IPS DF 19.7 (cell line): ENCODE measurements at regions not wholly inside any gene's neighbourhood (a gene's known extent, or its start where the extent isn't known, plus 50 kb on each side); places are given as distances from the start of the nearest gene placed in this dataset.

ENCODE experiments used
- DNase-seq: peaks from one replicate; pipeline ENCODE4 v3.0.0-alpha.2; 2013; ENCODE audit warnings: low read depth, low spot score

DNA sequence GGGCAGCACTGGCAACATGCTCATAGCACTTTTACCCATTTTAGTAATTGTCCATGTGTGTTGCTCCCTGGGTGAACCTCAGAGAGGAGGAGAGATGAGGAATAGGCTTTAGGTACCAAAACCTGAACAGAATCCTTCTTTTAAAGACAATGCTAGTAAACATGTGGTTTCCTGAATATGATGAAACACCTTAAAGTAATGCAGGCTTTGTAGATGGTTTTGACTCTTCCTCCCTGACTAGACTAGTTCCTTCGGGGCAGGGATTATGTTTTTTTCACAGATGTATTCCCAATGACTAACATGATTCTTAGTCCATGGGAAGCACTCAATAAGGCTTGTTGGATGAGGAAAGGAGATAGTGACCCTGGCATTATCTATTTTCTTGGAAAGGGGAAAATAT is 367.6 kb upstream of the JAG1 start:
- no peak for DNase-seq

DNA sequence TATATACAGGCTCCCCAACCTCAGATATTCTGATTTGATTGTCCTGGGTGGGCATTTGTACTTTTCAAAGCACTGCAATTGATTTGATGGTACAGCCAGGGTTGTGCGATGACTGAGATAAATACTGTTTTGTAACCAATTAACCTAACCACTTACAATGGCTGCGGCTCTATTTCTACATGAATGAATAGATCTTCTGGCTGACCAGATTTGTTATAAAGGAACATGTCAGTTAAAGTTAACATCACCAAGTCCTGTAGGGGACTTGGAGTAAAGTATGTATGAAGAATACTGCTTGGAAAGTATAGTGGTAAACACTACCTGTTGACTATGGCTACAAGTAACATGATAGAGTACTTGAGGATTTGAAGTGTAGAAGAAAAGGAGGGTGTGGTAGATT is 369.2 kb upstream of the JAG1 start:
- no peak for DNase-seq

DNA sequence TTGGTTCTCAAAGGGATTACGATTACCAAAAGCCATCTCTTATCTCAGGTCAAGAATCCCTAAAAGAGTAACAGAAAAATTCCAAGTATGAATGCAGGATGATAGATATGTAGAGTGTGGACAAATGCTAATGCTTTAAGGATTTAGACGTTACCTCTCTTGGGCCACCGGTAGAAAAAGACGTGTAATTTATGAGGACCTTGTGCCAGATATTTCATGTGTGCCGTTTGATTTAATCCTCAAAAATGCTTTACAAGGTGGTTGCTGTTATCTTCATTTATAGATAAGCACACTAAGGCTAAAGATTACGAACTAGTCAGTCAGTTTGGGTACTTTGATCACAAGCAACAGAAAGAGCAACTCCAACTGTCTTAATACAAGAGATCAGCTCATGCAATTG is 370.8 kb upstream of the JAG1 start:
- no peak for DNase-seq

DNA sequence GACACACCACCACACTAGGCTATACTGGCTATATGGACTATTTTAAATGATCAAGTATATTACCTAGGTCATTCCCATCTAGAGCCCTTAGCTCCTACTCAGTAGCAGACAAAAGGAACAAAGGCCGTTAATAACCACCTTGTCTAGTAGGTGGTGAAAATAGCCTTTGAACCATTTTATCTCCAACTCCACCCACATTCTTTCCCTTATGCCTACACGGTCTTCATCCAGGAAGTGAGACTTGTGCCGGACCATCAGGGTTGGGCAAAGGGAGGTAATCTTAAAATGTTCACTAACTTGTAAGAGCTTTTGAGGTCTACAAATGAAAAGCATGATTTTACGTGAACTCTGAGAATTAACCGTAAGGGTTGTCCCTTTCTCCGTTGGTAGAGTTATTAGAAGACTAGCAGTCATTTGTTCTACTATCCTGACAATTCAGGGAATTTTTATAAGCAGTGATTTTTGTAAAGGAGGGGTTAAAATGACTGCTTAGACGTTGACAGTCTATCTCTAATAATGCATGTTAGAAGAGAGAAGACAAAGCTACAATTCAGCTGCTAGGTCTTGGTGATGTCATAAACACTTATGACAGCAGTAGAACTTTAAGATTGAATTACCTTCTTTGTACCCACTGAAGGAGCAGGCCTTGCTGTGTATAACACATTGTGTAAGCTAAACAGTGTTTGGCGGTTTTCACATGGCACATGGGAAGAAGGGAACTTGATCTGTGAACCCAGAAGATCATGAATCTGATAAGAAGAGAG is 371.8 kb upstream of the JAG1 start:
- no peak for DNase-seq

DNA sequence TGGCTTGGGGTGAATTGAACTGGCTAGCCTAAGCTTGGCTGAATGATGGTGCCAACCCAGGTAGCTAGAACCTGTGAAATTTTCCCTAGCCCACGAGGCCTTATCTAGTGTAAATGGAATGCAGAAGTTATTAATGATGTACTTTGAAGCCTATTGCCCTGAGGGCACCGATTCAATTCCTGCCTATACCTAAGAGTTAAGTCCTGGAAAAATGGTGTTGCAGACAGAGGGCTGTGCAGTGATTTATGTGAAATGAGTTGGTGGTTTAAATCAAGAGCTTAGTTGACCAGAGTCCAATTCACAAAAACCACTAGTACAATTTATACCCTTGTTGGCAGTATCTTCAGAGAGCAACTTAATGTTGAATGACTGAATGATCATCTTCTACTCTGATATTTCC is 373.8 kb upstream of the JAG1 start:
- DNase-seq = no peak

DNA sequence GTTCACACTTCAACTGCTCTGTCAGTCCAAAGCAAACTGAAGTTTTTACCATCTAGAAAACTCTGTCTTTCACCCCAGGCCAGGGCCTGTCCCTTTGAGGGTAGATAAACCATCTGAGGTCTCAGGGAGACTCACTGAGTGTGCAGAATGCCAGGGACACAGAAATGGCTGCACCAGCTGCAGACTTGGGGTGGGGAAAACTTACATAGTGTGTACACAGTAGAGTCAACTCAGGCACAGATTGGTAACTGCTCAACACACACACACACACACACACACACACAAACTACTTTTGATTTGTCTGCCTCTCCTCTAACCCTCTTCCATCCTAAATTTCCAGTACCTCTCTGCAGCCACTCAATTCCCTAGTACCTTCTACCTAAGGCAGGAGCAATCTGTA is 374.9 kb upstream of the JAG1 start:
- no peak for DNase-seq

DNA sequence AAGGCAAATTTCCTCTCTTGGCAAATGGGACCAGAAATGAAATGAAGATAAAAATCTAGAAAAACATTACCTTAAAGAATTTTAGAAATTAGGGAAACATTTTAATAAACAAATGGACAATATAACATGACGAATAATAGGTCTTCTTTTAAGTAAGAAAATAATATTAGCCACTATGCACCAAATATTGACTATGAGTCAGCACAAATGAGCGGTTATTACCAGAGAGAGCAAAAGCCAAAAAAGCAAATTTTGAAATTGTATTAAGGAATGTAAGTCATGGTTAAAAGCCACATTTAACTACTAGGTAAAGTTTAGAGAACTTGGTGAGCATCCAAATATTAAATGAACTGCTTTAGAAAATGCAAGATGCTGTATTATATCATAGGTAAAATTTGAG is 376.6 kb upstream of the JAG1 start:
- DNase-seq = no peak

DNA sequence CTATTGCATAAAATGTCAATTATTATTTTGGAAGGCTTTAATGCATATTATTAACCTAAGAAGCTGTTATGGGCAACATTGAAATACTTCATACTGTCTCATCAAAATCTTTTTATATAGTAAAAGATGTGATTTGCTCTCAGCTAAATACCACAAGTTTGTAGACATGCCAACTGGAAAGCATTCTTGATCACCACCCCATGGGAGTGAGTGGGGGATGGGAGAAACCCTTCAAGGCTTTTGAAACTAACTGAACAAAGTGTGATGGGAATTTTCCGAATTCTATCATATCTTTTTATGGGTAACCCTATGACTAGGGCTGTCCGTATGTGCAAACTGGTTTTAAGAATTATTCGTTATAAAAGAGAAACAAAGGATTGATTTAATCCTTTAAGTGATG is 377.3 kb upstream of the JAG1 start:
- DNase-seq = no peak

DNA sequence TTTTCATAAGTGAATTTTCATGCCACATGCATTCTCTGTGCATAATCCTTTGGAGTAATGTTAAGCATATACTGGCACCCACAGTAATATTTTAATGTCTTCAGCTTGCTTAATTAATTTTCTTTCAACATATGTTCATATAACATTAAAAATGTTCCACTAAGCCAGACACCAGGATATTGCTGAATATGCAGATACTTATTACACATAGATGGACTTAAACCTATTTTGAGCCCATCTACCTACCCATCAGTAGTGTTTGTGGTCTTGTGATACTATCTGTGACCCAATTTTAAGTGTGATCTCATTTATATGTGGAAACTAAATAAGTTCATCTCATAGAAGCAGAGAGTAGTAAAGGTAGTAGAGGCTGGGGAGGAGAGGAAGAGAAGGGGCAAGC is 379.5 kb upstream of the JAG1 start:
- no peak for DNase-seq

DNA sequence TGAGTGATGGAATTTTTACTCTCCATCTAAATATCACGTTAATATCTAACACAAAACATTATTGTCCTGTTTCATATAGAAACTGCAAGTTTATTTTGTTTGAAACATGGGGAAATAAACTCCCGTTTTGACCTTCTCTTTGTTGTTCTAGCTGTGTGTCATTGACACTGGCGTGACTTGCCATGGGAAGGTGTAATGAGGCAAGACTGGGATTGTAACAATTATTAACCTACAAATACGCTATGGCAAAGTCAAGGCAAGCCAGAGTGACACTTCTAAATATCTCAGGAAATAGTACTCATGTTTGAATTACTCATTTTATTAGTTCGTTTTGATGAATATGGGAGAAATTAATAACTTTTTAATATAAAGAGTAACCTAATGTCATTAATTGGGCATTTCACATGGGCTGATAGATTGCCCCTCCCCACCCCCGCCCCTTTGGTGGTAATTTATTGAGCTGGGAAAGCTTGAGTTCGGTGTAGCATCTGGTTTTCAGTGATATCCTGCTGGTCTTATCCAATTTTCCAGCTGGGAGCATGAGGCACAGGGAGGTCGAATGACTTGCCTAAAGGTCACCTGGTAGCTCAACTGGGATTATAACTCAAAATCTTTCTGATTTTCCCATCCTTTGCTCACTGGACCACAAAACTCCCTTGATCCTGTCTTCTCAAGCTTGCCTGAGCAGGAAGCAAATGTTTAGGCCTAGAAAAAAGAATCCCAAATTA is 380.6 kb upstream of the JAG1 start:
- no peak for DNase-seq

DNA sequence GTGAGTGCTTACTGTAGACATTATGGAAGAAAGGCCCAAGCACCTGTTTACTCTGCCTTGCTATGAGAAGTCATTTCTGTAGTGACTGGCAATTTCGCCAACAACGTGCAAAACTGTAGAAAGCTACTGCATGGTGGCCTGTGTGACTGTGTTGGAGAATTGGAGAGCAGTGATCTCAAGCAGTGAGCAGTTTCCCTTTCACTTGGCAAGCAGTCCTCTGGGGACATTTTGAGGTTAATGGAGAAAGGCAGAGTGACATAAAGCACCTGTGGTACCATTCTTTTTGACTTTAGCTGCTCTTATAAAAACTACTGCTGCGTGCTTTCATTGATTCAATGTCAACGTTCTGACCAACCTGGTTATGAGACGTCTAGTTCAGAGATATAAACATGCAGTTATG is 382.6 kb upstream of the JAG1 start:
- no peak for DNase-seq

DNA sequence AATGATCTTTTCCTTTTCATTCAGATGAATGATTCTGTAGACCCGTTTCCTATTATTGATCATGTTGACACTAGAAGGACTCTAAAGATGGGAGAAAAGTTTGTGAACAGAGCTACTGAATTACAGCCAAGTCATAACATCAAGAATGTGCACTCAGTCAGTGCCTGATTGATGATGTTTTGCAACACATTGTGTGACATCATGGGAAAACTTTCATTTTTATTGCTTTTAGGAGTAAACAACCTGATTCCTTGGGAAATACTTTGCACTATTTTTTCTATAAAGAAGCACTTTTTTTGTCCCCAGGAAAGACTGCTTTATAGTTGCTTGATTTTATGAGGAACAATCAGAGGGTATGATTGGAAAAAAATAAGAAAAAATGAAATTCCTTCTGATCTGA is 383.8 kb upstream of the JAG1 start:
- DNase-seq = no peak

DNA sequence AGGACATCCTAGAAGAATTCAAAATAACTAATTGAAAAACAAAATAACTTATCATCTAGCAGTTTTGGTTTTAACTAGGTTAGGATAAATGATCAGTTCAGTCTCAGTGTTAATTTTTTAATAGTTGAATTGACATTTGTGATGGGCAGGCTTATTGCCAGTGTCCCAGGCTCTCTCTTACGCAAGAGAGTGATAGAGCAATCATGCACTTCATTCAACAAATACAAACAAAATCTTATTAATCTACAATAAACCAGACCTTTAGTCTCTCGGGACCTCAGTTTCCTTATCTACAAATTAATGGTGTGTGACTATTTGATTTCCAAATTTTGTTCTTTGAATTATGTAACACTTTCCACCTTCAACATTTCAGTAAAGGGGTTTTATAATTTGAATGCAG is 385.9 kb upstream of the JAG1 start:
- DNase-seq = no peak

DNA sequence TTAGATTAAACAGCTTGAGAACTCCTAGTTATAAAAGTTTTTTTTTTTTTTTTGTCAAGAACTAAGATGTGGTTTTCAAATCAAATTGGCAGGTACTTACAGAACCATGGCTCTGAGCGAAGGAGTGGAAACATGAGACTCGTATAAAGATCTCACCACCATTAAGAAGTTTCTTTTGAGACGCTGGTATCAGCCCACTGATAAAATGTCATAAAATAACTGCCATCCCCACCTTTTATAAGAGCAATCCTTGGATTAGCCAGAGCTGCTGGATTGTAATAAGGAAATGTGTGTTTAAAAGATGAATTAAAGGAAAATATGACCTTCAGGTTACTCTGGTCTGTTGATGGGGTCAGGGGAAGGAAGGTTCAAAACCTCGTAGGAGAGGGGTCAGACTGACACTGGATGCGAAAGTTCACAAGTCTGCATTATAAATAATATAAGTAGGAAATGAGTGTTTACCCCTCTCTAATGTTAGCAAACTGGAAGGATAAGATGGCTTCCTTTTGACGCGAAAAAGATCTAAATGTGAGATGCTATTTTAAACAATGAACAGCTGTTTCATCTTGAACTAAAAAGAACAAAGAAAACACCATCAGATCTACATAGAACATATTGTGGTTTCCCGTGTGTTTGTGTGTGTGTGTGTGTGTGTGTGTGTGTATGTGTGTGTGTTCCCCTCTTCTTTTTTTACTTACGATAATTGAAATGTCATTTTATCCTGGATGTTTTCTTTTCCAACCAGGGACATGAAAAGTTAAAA is 386.8 kb upstream of the JAG1 start:
- no peak for DNase-seq

DNA sequence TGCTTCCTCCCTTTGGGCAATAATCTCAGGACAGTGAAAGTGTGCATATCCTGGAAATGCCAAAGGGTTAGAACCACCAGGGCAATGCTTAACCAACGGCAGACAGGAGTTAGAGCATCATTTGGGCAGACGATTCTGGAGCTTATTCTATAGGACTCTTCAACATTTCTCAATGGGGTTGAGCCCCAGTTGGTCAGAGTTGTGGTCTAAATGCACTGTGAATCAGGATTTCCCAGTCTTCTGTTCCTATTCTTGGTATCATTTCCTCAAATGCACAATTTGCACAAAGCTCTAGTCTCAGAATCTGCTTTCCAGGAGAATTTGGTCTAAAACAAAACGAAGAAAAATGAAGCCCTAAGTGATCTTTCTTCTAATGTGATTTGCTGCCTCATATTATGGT is 389.6 kb upstream of the JAG1 start:
- DNase-seq = no peak

DNA sequence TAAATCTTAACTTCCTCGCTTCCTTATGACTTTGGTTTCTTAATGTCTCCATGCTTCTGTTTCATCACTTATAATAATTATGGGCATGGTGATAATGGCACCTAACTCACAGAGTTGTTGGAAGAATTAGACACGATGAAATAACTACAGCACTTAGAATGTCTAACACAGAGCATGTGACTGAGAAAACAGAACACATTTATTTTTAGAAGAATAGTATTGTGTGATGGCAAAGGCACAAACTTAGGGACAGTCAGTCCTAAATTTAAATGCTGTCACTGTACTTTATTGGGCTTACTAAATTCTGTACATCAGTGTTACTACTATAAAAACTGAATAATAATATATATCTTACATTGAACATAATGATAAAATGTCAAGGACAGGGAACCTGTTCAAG is 391.1 kb upstream of the JAG1 start:
- DNase-seq = no peak

DNA sequence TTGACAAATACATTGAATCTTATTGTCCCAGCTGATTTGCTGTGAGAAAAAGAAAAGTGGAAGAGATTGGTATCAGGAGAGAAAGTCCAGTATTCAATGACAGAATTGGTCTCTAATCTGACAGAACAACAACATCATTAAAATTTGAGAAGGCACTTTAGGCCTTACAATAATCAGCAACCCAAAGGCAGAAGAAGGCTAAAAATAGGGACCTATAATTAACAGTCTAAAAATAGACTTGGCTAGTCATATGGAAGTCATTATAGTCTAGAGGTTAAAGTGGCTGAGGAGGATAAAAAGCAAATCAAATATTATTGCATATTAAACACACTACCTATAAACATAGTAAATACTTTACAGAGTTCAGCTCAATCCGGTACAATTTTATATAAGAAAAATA is 393.6 kb upstream of the JAG1 start:
- no peak for DNase-seq

DNA sequence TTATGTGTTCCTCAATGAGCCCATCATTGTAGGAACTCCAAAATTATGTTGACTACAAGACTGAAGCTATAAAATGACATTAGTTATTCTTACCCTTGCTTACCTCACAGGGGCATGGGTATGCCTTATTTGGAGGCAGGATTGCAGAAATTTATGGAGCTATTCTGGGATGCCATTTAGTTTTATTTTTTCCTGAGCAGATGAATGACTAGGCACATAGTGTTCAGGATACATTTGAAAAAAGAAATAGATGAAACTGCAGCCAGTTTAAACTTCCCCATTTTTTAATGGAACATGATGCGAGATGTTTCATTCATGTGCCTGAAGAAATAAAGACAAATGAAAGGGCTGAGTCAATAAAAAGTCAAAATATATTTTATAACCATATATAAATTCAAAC is 399.2 kb upstream of the JAG1 start:
- DNase-seq = no peak

DNA sequence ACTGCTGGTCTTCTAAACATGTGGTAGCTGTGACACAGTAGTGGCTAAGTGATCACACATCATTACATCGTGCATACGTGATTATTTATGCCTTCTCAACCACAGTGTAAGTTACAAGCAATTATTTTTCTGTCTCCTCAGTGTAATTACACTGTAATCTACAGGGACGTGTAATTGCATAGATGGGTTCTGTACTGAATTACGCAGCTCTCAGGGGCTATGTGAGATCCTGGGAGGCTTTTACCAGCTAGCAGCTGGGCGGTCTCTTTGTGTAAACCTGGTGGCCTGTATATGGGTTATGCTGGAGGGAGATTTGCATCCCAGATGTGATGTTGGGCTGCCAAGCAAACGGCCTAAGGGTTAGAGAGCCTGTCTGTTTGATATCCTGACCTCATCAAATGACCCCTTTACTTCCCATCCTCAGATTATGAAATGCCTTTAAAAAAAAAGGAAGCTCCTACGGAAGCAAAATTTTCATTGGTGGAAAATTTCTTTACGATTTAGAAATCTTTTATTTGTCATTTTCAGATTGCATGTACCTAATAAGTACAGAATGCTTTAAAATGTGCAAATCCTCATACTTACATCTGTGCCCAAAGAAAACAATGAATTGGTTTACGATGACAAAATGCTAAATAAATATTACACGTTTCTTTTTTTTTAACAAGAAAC is 402.8 kb upstream of the JAG1 start:
- DNase-seq = no peak

DNA sequence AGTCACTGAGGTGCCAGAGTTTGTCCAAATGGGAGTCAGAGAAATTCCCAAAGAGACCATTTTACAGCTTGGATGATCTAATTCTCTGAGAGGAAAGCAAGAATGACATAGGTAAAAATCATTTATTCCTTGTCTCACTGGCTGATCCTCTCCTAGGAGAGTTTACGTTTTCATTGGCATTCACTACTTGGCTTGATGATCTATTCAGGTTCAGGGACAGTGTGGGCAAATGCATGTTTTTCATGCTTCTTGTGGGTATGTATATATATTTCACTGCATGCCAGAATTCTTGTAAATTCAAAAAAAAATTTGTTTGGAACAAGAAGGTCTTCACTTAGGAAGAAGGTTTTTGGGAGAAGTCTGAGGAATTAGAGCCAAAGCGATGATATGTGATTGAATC is 403.4 kb upstream of the JAG1 start:
- DNase-seq = no peak

DNA sequence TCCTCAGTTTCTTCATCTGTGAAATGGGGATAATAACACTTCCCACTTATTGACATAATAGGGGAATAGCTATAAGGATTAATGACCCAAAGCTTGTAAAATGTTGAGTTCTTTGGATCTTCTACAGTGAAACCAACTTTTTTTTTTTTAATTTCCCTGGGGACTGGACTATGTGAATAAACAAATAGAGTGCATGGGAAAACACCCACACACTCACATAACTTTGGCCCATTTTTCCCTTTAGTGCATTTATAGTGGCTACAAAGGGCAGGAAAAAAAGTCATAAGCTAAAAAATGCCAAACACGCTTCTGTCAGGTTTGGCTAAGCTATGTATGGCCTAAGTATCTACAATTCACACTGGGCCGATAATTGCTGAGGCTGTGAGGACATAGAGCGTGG is 406.2 kb upstream of the JAG1 start:
- no peak for DNase-seq

DNA sequence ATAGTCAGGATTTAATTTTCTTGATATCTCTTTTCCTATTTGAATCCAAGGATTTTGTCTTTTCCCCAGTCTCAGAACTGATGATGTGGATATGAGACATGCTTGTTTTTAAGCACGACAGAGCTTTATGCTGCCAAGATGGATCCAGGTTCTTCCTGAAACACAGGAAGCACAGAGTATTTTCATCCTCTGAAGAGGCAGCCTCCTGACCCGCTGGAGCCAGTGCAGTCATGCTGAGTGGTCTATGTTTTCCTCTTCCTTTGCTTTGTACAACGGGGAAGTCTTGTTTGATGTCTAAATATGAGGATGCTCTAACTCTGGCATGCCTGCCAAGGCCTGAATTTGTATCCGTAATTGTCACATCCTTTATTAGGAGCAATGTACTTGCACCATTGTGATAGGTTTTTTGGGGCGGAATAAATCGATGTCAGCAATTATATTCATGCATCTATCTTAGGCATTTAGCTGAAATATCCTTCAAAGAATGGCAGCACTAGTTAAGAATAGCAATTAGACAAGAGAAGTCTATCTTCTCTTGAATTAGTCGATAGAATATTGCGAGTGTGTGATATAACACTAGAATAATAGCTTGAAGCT is 407.1 kb upstream of the JAG1 start:
- DNase-seq = no peak
